HG02623 (cell line): ENCODE measurements at regions not wholly inside any gene's neighbourhood (a gene's known extent, or its start where the extent isn't known, plus 50 kb on each side); places are given as distances from the start of the nearest gene placed in this dataset.
"Not testable (repeated sequence)": the region's sequence is repeated elsewhere in the genome, so short reads cannot be mapped to it uniquely, and the experiment has no call there.

Experiments used
- ATAC-seq: cut with Tn5 transposase; IDR thresholded peaks from one replicate; pipeline ENCODE4 v1.9.1; 2021; ENCODE audit warnings: moderate library complexity; ENCODE audit not compliant: unreplicated experiment

DNA sequence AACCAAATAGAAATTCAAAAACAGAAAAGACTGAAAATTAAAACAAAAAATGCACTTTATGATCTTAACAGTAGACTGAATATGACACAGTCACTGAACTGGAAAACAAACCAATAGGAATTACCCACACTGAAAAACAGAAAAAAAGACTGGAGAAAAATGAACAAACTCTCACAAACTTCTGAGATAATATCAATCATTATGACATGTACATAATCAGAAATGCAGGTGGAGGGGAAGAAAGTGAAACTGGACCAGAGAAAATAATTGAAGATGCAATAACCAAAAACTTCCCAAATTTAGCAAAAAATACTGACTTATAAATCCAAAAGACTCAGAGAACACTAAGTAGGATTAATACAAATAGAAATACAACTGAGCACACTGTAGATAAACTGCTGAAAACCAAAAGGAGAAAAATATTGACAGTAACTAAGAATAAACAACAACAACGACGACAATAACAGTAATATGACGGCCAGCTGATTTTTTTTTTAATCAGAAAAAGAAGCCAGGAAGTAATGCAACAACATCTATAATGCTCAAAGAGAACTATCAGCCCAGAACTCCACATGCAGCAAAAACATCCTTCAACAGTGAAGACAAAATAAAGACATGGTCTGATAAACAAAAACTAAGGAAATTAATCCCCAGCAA, 108.1 kb downstream of the ZFAND4 start:
- ATAC-seq, result no peak

DNA sequence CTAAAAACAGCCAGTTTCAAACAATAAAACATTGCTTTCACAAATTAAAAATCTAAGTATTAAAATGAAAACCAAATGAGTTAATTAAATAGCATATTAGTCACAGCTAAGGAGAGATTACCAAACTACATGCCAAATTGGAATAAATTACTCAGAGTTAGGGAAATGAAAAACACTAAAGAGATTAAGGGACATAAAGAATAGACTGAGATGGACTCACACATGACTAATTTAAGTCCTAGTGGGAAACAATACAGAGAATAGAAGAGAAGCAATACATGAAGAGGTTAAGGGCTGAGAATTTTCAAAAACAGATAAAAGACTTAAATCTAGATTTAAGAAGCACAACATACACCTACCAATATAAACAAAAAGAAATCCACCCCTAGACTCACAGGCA, 110.6 kb downstream of the ZFAND4 start:
- ATAC-seq, result no peak

DNA sequence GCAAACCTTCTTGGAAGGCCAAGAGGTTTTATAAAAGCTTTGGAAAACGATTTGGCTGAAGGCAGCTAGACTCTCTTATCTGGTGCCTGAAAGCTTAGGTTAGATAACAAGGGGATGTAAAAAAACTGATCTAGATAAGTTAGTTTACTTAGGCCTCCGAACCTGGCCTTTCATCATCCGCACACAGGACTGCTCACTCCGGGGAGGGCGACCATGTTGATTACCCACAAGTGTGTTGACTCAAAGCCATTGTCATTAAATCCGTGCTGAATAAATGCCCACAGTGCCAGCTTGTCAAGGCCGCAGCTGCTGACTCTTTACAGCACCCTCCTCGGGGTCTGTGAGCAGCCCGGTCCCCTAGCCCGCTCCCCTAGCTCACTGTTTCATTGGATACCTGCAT, 112.3 kb downstream of the ZFAND4 start:
- no peak for ATAC-seq

DNA sequence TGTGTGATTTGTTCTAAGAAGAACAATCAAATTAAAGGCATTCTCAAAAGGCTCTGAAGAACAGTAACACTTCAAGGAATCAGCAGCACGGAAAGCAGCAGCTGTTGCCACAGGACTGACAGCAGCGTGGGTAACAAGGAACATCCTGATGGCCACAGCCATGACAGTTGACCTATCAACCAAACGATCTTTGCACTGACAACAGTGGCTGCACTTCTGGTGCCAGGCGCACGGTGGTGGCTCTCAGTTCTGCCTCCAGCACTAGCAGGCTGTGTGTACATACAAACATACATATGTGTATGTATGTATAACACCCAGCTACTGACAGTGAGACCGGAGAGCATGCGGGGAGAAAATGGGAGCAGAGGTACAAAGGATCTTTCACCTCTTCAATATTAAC, 114.1 kb downstream of the ZFAND4 start:
- no peak for ATAC-seq

DNA sequence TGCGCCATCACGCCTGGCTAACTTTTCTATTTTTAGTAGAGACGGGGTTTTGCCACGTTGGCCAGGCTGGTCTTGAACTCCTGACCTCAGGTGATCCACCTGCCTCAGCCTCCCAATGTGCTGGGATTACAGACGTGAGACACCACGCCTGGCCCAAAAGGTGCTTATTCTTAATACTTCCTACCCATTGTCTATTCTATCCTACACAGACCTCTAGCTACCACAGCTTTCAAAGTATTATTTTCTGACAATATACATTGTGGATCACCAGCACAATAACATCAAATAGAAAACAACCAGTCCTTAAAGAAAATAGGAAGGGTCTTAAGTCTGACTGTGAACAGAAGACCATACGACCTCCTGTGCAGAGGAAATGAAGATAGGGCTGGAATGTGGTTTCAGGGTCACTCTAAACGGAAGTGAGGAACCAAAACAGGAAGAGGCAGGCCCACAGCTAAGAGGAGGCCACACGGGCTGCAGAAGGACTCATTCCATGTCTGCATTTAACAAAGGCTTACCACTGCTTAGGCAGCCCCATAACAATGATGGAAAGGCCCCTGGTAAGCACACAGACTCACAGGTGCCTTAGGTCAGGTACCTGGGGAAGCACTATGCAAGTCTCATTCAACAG, 115.2 kb downstream of the ZFAND4 start:
- no peak for ATAC-seq

DNA sequence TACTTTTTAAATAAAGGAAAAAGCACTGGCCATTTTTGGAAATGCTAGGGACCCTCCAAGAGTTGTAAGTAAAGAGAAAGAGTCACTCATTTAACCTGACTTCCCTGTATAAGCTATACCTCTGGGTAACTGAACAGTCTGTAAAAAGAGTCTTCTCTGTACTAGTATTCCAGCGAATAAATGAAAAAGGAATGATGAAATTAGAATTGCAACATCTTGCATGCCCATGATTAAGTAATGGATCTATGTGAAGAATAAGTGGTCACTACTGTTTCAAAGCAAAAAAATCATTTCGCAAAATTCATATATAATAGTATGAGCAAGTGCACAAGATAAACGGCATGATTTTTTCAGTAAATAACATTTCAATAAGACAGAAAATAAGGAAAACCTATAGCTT, 116.8 kb downstream of the ZFAND4 start:
- no peak for ATAC-seq

DNA sequence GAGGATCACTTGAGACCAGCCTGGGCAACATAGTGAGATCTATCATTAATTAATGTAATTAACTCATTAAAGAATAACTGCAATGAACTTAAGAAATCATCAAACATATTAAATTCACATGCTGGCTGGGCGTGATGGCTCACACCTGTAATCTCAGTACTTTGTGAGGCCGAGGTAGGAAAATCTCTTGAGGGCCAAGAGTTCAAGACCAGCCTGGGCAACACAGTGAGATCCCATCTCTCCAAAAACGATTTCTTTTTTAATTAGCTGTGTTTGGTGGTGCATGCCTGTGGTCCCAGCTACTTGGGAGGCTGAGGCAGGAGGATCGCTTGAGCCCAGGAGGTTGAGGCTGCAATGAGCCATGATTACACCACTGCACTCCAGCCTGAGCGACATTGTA, 117.2 kb downstream of the ZFAND4 start:
- ATAC-seq, result not testable (repeated sequence)

DNA sequence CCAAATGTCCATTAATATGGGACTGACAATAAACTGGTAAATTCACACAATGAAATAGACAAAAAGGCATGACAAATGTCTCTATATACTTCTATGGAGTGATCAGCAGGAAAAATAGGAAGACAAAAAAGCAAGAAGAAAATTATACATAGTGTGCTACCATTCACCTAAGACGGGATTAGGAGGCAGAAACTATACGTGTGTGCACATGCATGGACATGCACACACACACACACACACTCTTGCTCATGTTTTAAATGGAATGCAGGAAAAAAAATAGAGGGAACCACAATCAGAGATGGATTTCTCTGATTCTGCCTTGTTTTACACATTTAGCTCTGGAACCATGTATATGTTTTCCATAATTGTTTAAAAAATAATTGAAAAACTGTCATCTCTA, 119.0 kb downstream of the ZFAND4 start:
- no peak for ATAC-seq

DNA sequence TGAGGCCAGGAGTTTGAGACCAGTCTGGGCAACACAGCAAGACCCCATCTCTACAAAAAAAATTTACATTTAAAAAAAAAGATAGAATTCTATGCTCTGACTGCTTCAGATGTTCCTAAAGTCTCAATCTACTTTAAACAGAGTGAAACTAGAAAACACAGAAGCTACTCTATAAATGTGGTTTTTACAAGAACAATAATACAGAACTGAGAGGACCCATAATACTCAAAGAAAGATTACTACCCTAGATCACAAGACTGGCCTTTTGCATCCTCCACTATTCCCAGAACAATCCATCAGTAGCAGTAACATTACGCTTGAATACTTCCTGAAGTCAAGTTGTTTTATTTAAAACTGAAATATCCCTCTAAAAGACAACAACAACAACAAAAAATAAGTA, 119.4 kb downstream of the ZFAND4 start:
- ATAC-seq, result peak; percentile 69

DNA sequence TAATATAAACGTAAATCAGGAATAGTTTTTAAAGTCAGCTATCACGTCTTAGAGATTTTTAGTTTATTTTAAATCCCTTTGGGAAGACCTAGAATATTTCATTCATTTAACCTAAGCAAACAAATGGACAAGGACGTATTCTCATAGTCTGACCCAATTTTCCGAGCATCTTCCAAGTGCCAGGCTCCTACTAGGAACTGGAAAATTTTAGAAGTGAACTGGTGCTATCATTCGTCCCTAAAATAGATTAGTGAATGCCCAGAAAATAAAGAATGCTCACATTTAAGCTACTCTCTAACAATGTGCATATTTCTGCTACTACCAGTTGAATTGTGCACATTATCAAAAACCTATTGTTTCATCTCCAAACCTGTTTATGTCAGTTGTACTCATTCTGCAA, 120.1 kb downstream of the ZFAND4 start:
- no peak for ATAC-seq

DNA sequence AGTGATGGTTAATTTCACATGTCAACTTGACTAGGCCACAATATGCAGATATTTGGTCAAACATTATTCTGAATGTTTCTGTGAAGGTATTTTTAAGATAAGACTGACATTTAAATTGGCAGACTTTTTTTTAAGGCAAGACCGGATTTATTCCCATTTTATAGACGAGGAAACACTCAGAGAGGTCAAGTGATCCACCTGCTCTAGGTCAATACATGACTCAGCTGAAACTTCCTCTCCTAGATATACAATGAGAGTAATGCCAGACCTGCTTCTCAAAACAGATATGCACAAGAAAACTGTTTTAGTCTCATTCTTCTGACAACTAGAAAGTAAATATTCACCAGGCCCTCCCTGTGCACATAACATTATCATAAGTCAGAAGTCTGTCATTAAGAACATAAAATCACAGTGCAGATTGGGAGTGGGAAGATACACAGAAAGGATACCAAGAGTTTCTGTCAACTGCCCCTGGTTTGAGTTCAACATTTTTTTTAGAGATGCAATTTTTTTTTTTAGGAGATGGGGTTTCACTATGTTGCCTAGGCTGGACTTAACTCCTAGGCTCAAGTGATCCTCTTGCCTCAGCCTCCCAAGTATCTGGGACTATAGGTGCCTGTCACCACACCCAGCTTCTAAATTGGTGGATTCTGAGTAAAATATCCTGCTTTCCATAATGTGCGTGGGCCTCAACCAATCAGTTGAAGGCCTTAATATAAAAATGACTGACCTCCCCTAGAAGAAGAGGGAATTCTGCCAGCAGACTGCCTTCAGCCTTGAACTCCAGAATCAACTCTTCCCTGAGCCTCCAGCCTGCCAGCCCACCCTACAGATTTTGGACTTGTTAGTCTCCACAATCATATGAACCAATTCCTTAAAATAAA, 121.4 kb downstream of the ZFAND4 start:
- ATAC-seq, result no peak

DNA sequence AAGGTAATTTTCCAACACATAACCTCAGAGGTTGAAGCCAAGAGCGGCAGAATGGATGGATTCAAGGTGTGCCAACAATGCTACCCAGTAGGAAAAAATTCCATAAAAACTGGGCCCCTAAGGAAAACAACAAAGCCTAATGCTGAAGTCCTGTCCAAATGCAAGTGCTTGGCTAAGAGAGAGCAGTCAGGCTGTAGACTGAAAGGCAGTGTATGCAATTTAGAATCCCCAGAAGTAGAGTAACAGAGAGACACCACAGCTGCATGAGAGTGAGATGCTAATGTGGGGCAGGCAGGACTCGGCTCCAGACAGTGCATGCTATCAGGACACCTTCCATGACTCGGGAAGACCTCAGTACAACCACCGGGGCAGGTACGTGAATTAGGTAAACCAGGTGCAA, 124.5 kb downstream of the ZFAND4 start:
- no peak for ATAC-seq

DNA sequence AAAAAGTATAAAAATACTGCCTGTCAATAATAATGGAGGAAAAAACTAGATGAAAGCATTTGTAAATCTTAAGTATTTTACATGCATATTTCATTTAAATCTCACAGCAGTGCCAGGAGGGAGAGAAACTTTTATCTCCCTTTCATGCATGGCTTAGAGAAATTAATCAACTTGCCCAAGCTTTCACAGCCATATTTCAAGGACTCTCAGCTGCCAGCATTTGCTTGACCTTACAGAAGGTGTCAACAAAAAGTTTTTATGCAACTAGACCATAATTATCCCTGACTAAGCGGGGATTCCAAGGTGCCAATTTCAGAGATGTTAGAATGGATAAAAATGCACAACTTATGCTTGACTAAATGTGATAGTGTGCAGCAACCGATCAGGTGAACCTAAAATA, 125.4 kb downstream of the ZFAND4 start:
- no peak for ATAC-seq

DNA sequence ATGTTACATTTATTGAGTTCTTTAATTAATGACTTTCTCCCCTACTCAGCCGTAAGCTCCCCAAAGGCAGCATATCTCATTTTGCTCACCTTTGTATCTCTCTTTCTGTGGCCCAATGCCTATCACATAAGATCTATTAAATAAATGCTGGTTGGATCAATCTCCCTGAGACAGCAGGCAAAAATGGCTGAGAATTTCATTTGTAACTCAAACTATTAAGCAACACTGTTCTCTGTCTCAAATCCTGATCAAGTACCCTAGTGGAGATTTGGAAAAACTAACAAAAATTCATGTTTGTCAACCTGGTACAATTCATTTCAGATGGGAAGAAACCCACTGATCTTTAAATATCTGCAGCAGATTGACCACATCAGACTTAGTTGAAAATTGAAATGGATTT, 127.4 kb downstream of the ZFAND4 start:
- ATAC-seq, result no peak

DNA sequence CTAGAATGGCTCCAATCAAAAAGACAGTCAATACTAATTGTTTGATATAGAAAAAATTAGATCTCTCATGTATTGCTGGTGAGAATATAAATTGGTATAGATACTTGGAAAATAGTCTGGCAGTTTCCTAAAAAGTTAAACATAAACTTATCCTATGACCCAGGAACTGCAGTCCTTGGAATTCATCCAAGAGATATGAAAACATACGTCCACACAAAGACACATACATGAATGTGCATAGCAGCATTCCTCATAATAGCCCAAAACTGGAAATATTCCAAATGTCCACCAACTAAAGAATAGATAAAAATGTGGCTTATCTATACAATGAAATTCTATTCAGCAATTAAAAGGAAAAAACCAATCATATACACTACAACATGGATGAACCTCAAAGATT, 128.4 kb downstream of the ZFAND4 start:
- ATAC-seq, result no peak

DNA sequence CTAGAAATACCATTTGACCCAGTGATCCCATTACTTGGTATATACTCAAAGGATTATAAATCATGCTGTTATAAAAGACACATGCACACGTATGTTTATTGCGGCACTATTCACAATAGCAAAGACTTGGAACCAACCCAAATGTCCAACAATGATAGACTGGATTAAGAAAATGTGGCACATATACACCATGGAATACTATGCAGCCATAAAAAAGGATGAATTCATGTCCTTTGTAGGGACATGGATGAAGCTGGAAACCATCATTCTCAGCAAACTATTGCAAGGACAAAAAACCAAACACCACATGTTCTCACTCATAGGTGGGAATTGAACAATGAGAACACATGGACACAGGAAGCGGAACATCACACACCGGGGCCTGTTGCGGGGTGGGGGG, 131.5 kb downstream of the ZFAND4 start:
- ATAC-seq, result not testable (repeated sequence)

DNA sequence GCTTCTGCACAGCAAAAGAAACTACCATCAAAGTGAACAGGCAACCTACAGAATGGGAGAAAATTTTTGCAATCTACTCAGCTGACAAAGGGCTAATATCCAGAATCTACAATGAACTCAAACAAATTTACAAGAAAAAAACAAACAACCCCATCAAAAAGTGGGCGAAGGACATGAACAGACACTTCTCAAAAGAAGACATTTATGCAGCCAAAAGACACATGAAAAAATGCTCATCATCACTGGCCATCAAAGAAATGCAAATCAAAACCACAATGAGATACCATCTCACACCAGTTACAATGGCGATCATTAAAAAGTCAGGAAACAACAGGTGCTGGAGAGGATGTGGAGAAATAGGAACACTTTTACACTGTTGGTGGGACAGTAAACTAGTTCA, 132.0 kb downstream of the ZFAND4 start:
- not testable (repeated sequence) for ATAC-seq

DNA sequence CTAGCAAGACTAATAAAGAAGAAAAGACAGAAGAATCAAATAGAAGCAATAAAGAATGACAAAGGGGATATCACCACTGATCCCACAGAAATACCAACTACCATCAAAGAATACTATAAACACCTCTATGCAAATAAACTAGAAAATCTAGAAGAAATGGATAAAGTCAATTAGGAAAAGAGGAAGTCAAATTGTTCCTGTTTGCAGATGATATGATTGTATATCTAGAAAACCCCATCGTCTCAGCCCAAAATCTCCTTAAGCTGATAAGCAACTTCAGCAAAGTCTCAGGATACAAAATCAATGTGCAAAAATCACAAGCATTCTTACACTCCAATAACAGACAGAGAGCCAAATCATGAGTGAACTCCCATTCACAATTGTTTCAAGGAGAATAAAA, 133.0 kb downstream of the ZFAND4 start:
- ATAC-seq, result not testable (repeated sequence)

DNA sequence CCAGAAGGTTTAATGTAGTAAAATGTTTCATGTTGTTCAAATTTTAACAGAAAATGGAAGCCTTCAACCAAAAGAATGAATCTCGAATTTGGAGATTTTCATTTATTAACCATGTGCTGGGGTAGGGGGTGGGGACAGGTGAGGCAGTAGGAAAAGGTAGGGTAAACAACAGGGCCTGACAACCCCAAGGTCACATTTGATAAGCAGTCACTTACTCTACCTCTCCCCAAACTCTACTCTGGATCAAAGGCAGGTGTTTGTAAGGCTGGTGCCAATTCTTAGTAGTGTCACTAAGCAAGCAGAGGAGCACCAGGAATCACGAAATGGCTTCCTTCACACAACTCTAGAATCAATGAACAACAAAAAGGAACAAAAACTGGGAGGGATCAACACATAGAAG, 138.0 kb downstream of the ZFAND4 start:
- no peak for ATAC-seq

DNA sequence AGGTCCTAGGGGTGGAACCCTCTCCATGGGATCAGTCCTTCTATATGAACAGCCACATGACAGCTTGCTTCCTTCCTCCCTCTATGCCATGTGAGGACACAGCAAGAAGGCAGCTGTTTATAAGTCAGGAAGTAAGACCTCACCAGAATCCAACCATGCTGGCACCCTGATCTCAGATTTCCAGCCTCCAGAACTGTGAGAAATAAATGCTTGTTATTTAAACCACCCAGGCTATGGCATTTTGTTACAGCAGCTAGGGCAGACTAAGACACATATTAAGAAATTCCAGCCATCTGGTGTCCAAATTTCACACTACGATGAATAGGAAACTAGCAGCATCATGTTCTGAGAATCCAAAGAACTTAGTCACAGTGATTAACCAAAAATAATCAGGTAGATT, 140.1 kb downstream of the ZFAND4 start:
- no peak for ATAC-seq

DNA sequence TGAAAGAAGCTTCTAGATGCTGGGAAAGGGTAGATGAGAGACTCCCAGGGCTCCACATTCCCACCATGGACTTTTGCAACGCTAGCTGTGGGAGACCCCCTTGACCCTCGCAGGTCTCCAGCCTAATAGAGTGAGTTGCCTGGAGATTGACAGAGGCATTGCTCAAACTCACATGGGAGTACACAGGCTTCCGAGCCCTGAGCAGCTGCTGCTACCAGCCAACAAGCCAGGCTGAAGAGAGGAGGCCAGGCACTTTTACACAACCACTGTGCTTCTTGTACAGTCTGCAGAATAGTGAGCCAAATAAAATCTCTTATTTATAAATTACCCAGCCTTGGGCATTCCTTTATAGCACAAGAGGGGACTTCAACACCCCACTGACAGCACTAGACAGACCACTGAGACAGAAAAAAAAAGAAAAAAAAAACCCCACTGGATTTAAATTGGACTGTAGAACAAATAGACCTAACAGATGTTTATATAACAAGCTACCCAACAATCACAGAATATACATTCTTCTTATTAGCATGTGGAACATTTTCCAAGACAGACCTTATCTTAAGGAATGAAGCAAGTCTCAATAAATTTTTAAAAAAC, 146.2 kb downstream of the ZFAND4 start:
- no peak for ATAC-seq

DNA sequence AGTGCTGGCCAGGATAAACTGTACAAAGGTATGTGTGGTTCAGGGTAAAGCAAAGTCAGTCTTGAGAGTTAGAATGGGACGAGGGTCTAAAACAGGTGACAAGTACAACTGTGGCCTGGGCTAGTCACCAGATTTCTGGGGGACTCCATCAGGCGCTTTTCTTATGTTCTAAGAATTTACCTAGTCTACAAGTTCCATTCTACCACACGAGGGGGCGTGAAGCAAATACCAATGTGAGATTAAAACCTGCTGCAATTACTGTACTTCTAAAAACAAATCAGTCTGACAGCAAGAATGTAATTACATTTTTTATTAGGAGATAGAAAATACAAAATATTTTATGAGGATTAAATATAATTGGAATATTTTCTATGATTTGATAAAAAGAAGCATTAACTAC, 146.5 kb downstream of the ALOX5 start:
- no peak for ATAC-seq
